ENCODE measurements at regions not wholly inside any gene's neighbourhood (a gene's known extent, or its start where the extent isn't known, plus 50 kb on each side); places are given as distances from the start of the nearest gene placed in this dataset.
"Not testable (repeated sequence)": the region's sequence is repeated elsewhere in the genome, so short reads cannot be mapped to it uniquely, and the experiment has no call there.

GRCh38 chr1:850318-850717 lies 73.4 kb upstream of the SAMD11 start:
- not testable (repeated sequence) for TF ChIP-seq CTCF (IDR thresholded peaks at IDR 0.05; ENCODE audit: low read depth, low read length); EZH2phosphoT487 (IDR thresholded peaks at IDR 0.05; ENCODE audit: low read depth)

Data from OCI-LY3 (cell line).